PFSK-1 (cell line): ENCODE measurements at regions not wholly inside any gene's neighbourhood (a gene's known extent, or its start where the extent isn't known, plus 50 kb on each side); places are given as distances from the start of the nearest gene placed in this dataset.

Experiments
- FOXP2 ChIP-seq: optimal IDR thresholded peaks from 2 replicates; pipeline ENCODE3; 2011; ENCODE audit warnings: borderline replicate concordance, control low read depth, inconsistent platforms; ENCODE audit not compliant: insufficient read depth; ENCODE audit errors: extremely low read length, extremely low read depth
- POLR2AphosphoS5 ChIP-seq: IDR thresholded peaks from 2 replicates; pipeline ENCODE4 v1.6.1; 2012; ENCODE audit warnings: low read depth, mild to moderate bottlenecking, control low read depth, low read length, moderate library complexity
- REST ChIP-seq, 2 experiments: IDR thresholded peaks; 2 replicates each; pipeline versions ENCODE4 v1.6.1 to v1.8.0; 2011 to 2012; ENCODE audit warnings: low read depth in 2 of 2, low read length in 2 of 2, control low read depth in 1 of 2, inconsistent platforms in 1 of 2, mild to moderate bottlenecking in 1 of 2, moderate library complexity in 1 of 2; ENCODE audit not compliant: insufficient read depth in 1 of 2
- SIN3A ChIP-seq: IDR thresholded peaks from 2 replicates; pipeline ENCODE4 v1.6.1; 2012; ENCODE audit warnings: mild to moderate bottlenecking, low read length, moderate library complexity, borderline replicate concordance; ENCODE audit not compliant: insufficient read depth
- TAF1 ChIP-seq: IDR thresholded peaks from 2 replicates; pipeline ENCODE4 v1.6.1; 2012; ENCODE audit warnings: low read length, control low read depth, borderline replicate concordance; ENCODE audit not compliant: insufficient read depth

- TF ChIP-seq TAF1: no peak
- TF ChIP-seq REST (IDR thresholded peaks at IDR 0.05; ENCODE audit: insufficient read depth in 1 of 2, low read depth in 2 of 2, low read length in 2 of 2): no peak
Observed at GRCh38 chr20:10137032-10137431, 81.6 kb upstream of the SNAP25 start.

GRCh38 chr20:10137533-10137932 is 81.1 kb upstream of the SNAP25 start:
- TF ChIP-seq POLR2AphosphoS5: no peak
- TF ChIP-seq REST (IDR thresholded peaks at IDR 0.05; ENCODE audit: insufficient read depth in 1 of 2, low read depth in 2 of 2, low read length in 2 of 2): 0 out of 4 replicates have a peak, but pooled peaks of 1 of the 2 experiments have one; percentile 15

- TF ChIP-seq TAF1 (no peak), FOXP2 (no peak), SIN3A (no peak), REST (IDR thresholded peaks at IDR 0.05; ENCODE audit: insufficient read depth in 1 of 2, low read depth in 2 of 2, low read length in 2 of 2) (no peak), POLR2AphosphoS5 (no peak)
Observed at GRCh38 chr20:10157549-10157948, 61.1 kb upstream of the SNAP25 start.

GRCh38 chr20:10167040-10167439 is 51.6 kb upstream of the SNAP25 start:
- TF ChIP-seq REST (IDR thresholded peaks at IDR 0.05; ENCODE audit: insufficient read depth in 1 of 2, low read depth in 2 of 2, low read length in 2 of 2) (no peak), FOXP2 (no peak), POLR2AphosphoS5 (no peak), TAF1 (no peak), SIN3A (no peak)

GRCh38 chr20:10167594-10167993 is 51.0 kb upstream of the SNAP25 start:
- TF ChIP-seq POLR2AphosphoS5: no peak
- no peak for TF ChIP-seq REST (IDR thresholded peaks at IDR 0.05; ENCODE audit: insufficient read depth in 1 of 2, low read depth in 2 of 2, low read length in 2 of 2)
- no peak for TF ChIP-seq TAF1
